K562 (cell line): ENCODE measurements at regions not wholly inside any gene's neighbourhood (a gene's known extent, or its start where the extent isn't known, plus 50 kb on each side); places are given as distances from the start of the nearest gene placed in this dataset.

Source experiments
- AFF4 ChIP-seq: sonication (generic); formaldehyde crosslinking; IDR thresholded peaks from 2 replicates; pipeline ENCODE4 v1.8.0; 2023; ENCODE audit warnings: mild to moderate bottlenecking, missing genetic modification reagents
- BACH1 ChIP-seq: fragments of 200-800 bp; sonication (Bioruptor generic); IDR thresholded peaks from 2 replicates; pipeline ENCODE4 v1.6.1; 2016; ENCODE audit warnings: missing genetic modification characterization, missing compliant biosample characterization
- CTCF ChIP-seq, 3 experiments: IDR thresholded peaks in 2 of 3; conservative IDR thresholded peaks in 1 of 3; 2 replicates each; pipeline ENCODE4 v1.5.1; 2011 to 2012; ENCODE audit warnings: low read length in 3 of 3, mild to moderate bottlenecking in 3 of 3, control low read depth in 2 of 3, improper control_type of control experiment in 1 of 3, inconsistent platforms in 1 of 3, low read depth in 1 of 3, mixed read lengths in 1 of 3, moderate library complexity in 1 of 3; ENCODE audit not compliant: insufficient read depth in 2 of 3
- EGR1 ChIP-seq: fragments of 450-650 bp; conservative IDR thresholded peaks from 2 replicates; pipeline ENCODE4 v1.6.1; 2017; ENCODE audit warnings: mild to moderate bottlenecking
- NEUROD1 ChIP-seq: fragments of 150-350 bp; IDR thresholded peaks from 2 replicates; pipeline ENCODE4 v1.6.1; 2014; ENCODE audit warnings: borderline replicate concordance, low read length, low read depth; ENCODE audit not compliant: partially characterized antibody
- SAFB2 ChIP-seq: fragments of 200-400 bp; formaldehyde crosslinking; IDR thresholded peaks from 2 replicates; pipeline ENCODE4 v1.6.1; 2018; ENCODE audit warnings: borderline replicate concordance, low read length, low read depth, moderate library complexity; ENCODE audit not compliant: severe bottlenecking
- SMARCA4 ChIP-seq: fragments of 450-650 bp; IDR thresholded peaks from 2 replicates; pipeline ENCODE4 v1.6.1; 2016
- SRSF9 ChIP-seq: fragments of 200-400 bp; formaldehyde crosslinking; IDR thresholded peaks from 2 replicates; pipeline ENCODE4 v1.6.1; 2017; ENCODE audit warnings: low read depth, low read length, borderline replicate concordance
- ZNF212 ChIP-seq: fragments of 450-650 bp; formaldehyde crosslinking; IDR thresholded peaks from 2 replicates; pipeline ENCODE4 v1.4.0; 2020; ENCODE audit warnings: mild to moderate bottlenecking
- ZNF274 ChIP-seq: IDR thresholded peaks from 2 replicates; pipeline ENCODE4 v1.6.1; 2011; ENCODE audit warnings: low read depth, mild to moderate bottlenecking, low read length, moderate library complexity, borderline replicate concordance

- TF ChIP-seq SMARCA4 (no peak), AFF4 (CRISPR knock-in tag) (no peak), ZNF212 (CRISPR knock-in tag) (no peak), CTCF (IDR thresholded peaks at IDR 0.05 in 2 of 3, conservative IDR thresholded peaks at IDR 0.05 in 1 of 3; ENCODE audit: insufficient read depth in 2 of 3, low read depth in 1 of 3, low read length in 3 of 3) (no peak), SAFB2 (no peak), NEUROD1 (no peak), SRSF9 (no peak), BACH1 (tag) (no peak), ZNF274 (no peak), EGR1 (no peak)
Measured at GRCh38 chr1:105427543-105427942, 1628.9 kb upstream of the PRMT6 start.
